H1 (cell line): ENCODE measurements at regions not wholly inside any gene's neighbourhood (a gene's known extent, or its start where the extent isn't known, plus 50 kb on each side); places are given as distances from the start of the nearest gene placed in this dataset.

Source experiments
- CTCF ChIA-PET: fragments of 300-600 bp; sonication (Branson Sonifier 250); formaldehyde crosslinking; loops from one replicate; lab custom pipeline; 2021; ENCODE audit not compliant: partially characterized antibody; lab: Charles Lee
- POLR2A ChIA-PET: fragments of 300-600 bp; sonication (Branson Sonifier 250); formaldehyde crosslinking; loops from one replicate; lab custom pipeline; 2021; ENCODE audit warnings: inconsistent platforms; ENCODE audit not compliant: partially characterized antibody; lab: Charles Lee
- DNase-seq, 2 experiments: peaks; one replicate each; pipeline versions ENCODE4 v3.0.0 to v3.0.0-alpha.2; 2010 to 2022; ENCODE audit warnings: low spot score in 2 of 2, low read depth in 1 of 2, mixed read lengths in 1 of 2
- FAIRE-seq: peaks from 2 replicates; lab custom pipeline; 2011; peaks lifted over from hg19 to GRCh38; lab: Jason Lieb, UNC
- H2AFZ ChIP-seq: 2 replicates; pipeline ENCODE4 v1.8.1; 2012; ENCODE audit warnings: low read length, inconsistent platforms
- H2AK5ac ChIP-seq: 2 replicates; pipeline ENCODE4 v1.6.1; 2013; ENCODE audit warnings: low read depth, low read length
- H2BK120ac ChIP-seq: replicated peaks from 2 replicates; pipeline ENCODE3; 2013; ENCODE audit warnings: low read depth, low read length, inconsistent platforms
- H2BK12ac ChIP-seq: 2 replicates; pipeline ENCODE4 v1.6.1; 2013; ENCODE audit warnings: low read depth, low read length
- H2BK15ac ChIP-seq: 2 replicates; pipeline ENCODE4 v1.6.1; 2013; ENCODE audit warnings: low read length
- H2BK20ac ChIP-seq: 2 replicates; pipeline ENCODE4 v1.6.1; 2013; ENCODE audit warnings: low read length
- H2BK5ac ChIP-seq: 2 replicates; pipeline ENCODE4 v1.6.1; 2013; ENCODE audit warnings: low read depth, low read length
- H3K14ac ChIP-seq: 2 replicates; pipeline ENCODE4 v1.6.1; 2013; ENCODE audit warnings: inconsistent platforms; ENCODE audit not compliant: insufficient read length
- H3K18ac ChIP-seq: 2 replicates; pipeline ENCODE4 v1.6.1; 2013; ENCODE audit warnings: low read length; ENCODE audit errors: extremely low read depth
- H3K23ac ChIP-seq: 2 replicates; pipeline ENCODE4 v1.6.1; 2013; ENCODE audit warnings: inconsistent platforms; ENCODE audit not compliant: insufficient read length
- H3K23me2 ChIP-seq: 2 replicates; pipeline ENCODE4 v1.6.1; 2013; ENCODE audit warnings: low read depth, low read length
- H3K27ac ChIP-seq: 2 replicates; pipeline ENCODE4 v1.6.1; 2011; ENCODE audit warnings: low read depth, low read length, inconsistent platforms
- H3K27me3 ChIP-seq, 4 experiments: replicated peaks in 1 of 4; 1 replicate in 1 of 4; 2 replicates in 3 of 4; pipeline versions ENCODE4 v1.6.1 to v1.8.1; 2011 to 2013; ENCODE audit warnings: low read length in 3 of 4, mild to moderate bottlenecking in 3 of 4, inconsistent platforms in 2 of 4, mixed read lengths in 2 of 4, moderate library complexity in 1 of 4; ENCODE audit not compliant: control insufficient read depth in 3 of 4, insufficient read depth in 3 of 4; ENCODE audit errors: extremely low read depth in 1 of 4
- H3K36me3 ChIP-seq, 4 experiments: 2 replicates each; pipeline versions ENCODE4 v1.6.1 to v1.8.1; 2011 to 2013; ENCODE audit warnings: mild to moderate bottlenecking in 4 of 4, low read length in 3 of 4, moderate library complexity in 2 of 4, control low read depth in 1 of 4, inconsistent platforms in 1 of 4; ENCODE audit not compliant: insufficient read depth in 4 of 4, control insufficient read depth in 2 of 4
- H3K4ac ChIP-seq: replicated peaks from 2 replicates; pipeline ENCODE3; 2013; ENCODE audit warnings: low read length, low read depth, mixed read lengths, inconsistent platforms; ENCODE audit not compliant: insufficient read length
- H3K4me1 ChIP-seq, 4 experiments: replicated peaks in 1 of 4; 1 replicate in 1 of 4; 2 replicates in 3 of 4; pipeline versions ENCODE4 v1.6.1 to v1.8.1; 2011 to 2013; ENCODE audit warnings: low read length in 3 of 4, inconsistent platforms in 2 of 4, mixed read lengths in 1 of 4; ENCODE audit not compliant: insufficient read depth in 4 of 4, control insufficient read depth in 3 of 4
- H3K4me2 ChIP-seq, 2 experiments: 2 replicates each; pipeline versions ENCODE4 v1.6.1 to v1.8.1; 2011 to 2013; ENCODE audit warnings: low read depth in 2 of 2, low read length in 2 of 2, control low read depth in 1 of 2, inconsistent platforms in 1 of 2, mild to moderate bottlenecking in 1 of 2; ENCODE audit not compliant: insufficient read depth in 1 of 2
- H3K4me3 ChIP-seq, 4 experiments: fragments of 200-600, 300-600 bp in 1 of 4; sonication (generic), shearing (Covaris generic), sonication (Bioruptor Twin) in 1 of 4; 2 replicates each; pipeline versions ENCODE4 v1.5.1 to v1.8.1; 2011 to 2016; ENCODE audit warnings: low read length in 4 of 4, low read depth in 3 of 4, control low read depth in 2 of 4, inconsistent platforms in 2 of 4, mild to moderate bottlenecking in 2 of 4, mixed read lengths in 1 of 4, moderate library complexity in 1 of 4; ENCODE audit not compliant: insufficient read depth in 2 of 4; ENCODE audit errors: extremely low read depth in 1 of 4
- H3K56ac ChIP-seq: replicated peaks from 2 replicates; pipeline ENCODE3; 2013; ENCODE audit warnings: low read depth, mild to moderate bottlenecking, mixed read lengths, low read length, inconsistent platforms; ENCODE audit not compliant: insufficient read length
- H3K79me1 ChIP-seq: 2 replicates; pipeline ENCODE4 v1.6.1; 2013; ENCODE audit warnings: low read depth, low read length, control low read depth
- H3K79me2 ChIP-seq, 2 experiments: 2 replicates each; pipeline versions ENCODE4 v1.6.1 to v1.8.1; 2012 to 2013; ENCODE audit warnings: low read length in 2 of 2, mild to moderate bottlenecking in 2 of 2, inconsistent platforms in 1 of 2; ENCODE audit not compliant: insufficient read depth in 2 of 2, control insufficient read depth in 1 of 2
- H3K9ac ChIP-seq, 4 experiments: replicated peaks in 1 of 4; 1 replicate in 1 of 4; 2 replicates in 3 of 4; pipeline versions ENCODE4 v1.6.1 to v1.8.1; 2011 to 2013; ENCODE audit warnings: low read depth in 3 of 4, low read length in 3 of 4, control low read depth in 2 of 4, mild to moderate bottlenecking in 2 of 4, moderate library complexity in 2 of 4, inconsistent platforms in 1 of 4; ENCODE audit errors: extremely low read depth in 1 of 4
- H3K9me3 ChIP-seq, 2 experiments: 2 replicates each; pipeline versions ENCODE4 v1.6.1 to v1.8.1; 2012 to 2013; ENCODE audit warnings: mild to moderate bottlenecking in 2 of 2, moderate library complexity in 2 of 2, control low read depth in 1 of 2, inconsistent platforms in 1 of 2, low read depth in 1 of 2, low read length in 1 of 2, mixed read lengths in 1 of 2; ENCODE audit not compliant: insufficient read depth in 2 of 2
- H4K20me1 ChIP-seq, 2 experiments: replicated peaks in 1 of 2; 2 replicates each; pipeline versions ENCODE3 to v1.8.1; 2011 to 2013; ENCODE audit warnings: inconsistent platforms in 2 of 2, low read length in 2 of 2, mild to moderate bottlenecking in 1 of 2; ENCODE audit not compliant: insufficient read depth in 2 of 2, control insufficient read depth in 1 of 2
- H4K5ac ChIP-seq: 2 replicates; pipeline ENCODE4 v1.6.1; 2013; ENCODE audit warnings: low read length, low read depth, mixed read lengths, inconsistent platforms; ENCODE audit not compliant: insufficient read length
- H4K8ac ChIP-seq: 2 replicates; pipeline ENCODE4 v1.8.0; 2013; ENCODE audit warnings: mild to moderate bottlenecking, moderate library complexity, low read length, inconsistent platforms; ENCODE audit not compliant: insufficient read depth; ENCODE audit errors: extremely low read depth
- H4K91ac ChIP-seq: replicated peaks from 2 replicates; pipeline ENCODE3; 2013; ENCODE audit warnings: low read length, mixed read lengths, inconsistent platforms; ENCODE audit not compliant: insufficient read length
- CHD1 ChIP-seq: IDR thresholded peaks from 2 replicates; pipeline ENCODE4 v1.6.1; 2012; ENCODE audit warnings: low read depth, low read length, improper control_type of control experiment
- MAFK ChIP-seq: IDR thresholded peaks from 2 replicates; pipeline ENCODE4 v1.6.1; 2012; ENCODE audit warnings: low read depth, mild to moderate bottlenecking, improper control_type of control experiment, low read length
- PHF8 ChIP-seq: fragments of 200-600 bp; sonication (generic); conservative IDR thresholded peaks from 2 replicates; pipeline ENCODE4 v1.7.1; 2012; ENCODE audit warnings: low read depth, mild to moderate bottlenecking, inconsistent platforms, low read length, moderate library complexity
- POU5F1 ChIP-seq: IDR thresholded peaks from 2 replicates; pipeline ENCODE4 v1.6.1; 2011; ENCODE audit warnings: low read depth, mild to moderate bottlenecking, low read length, moderate library complexity
- WGBS, 2 experiments: shearing (Covaris generic) in 1 of 2; methylation state at CpG; one replicate each; pipeline versions ENCODE4 v1.1.6 to v1.1.7; 2013 to 2015; ENCODE audit warnings: low lambda C conversion rate in 2 of 2, mixed read lengths in 2 of 2, inconsistent platforms in 1 of 2, low coverage in 1 of 2, missing lambda C conversion rate in 1 of 2; ENCODE audit not compliant: insufficient replicate concordance in 2 of 2, insufficient coverage in 1 of 2, insufficient read length in 1 of 2; ENCODE audit errors: extremely low coverage in 1 of 2, missing lambda C conversion rate in 1 of 2; 5-methylcytosine and 5-hydroxymethylcytosine counted together

- DNase-seq = no peak
- no peak overlapping the region for H2BK15ac ChIP-seq
- no peaks in the 10 kb centered on the region for H3K36me3 ChIP-seq
- no peak overlapping the region for H3K4ac ChIP-seq
- H2AK5ac ChIP-seq = no peak overlapping the region
- no peaks in the 10 kb centered on the region for H3K79me1 ChIP-seq
- no peak overlapping the region for H3K27ac ChIP-seq
- TF ChIP-seq POU5F1 = no peak
- no peak for TF ChIP-seq CHD1
- TF ChIP-seq MAFK = no peak
- TF ChIP-seq PHF8 = no peak
- TF ChIP-seq, all 59 proteins: peak for 0
- WGBS, 2 experiments = 95% methylated on average over 3 of the region's 3 CpGs; no CpG with 5 or more reads in 1 of the 2 experiments
- H4K91ac ChIP-seq = no peak overlapping the region
- no peaks in the 10 kb centered on the region for H3K4me1 ChIP-seq
- no peaks in the 10 kb centered on the region for H4K20me1 ChIP-seq
- H2BK120ac ChIP-seq = no peak overlapping the region
- H3K18ac ChIP-seq = no peak overlapping the region
- H3K4me3 ChIP-seq = no peak overlapping the region
- no peak overlapping the region for H3K56ac ChIP-seq
- no peak overlapping the region for H3K14ac ChIP-seq
- H3K9me3 ChIP-seq = no peaks in the 10 kb centered on the region
- no peak overlapping the region for H3K23ac ChIP-seq
- H3K79me2 ChIP-seq = no peaks in the 10 kb centered on the region
- no peak overlapping the region for H4K8ac ChIP-seq
- CTCF ChIA-PET = interaction anchor here (1.4 to 2.0 kb wide), 3 partner anchors 11 to 251 kb away, joined by 4 to 8 read pairs (median 4); no protein-coding TSS in a partner anchor
- no peak overlapping the region for H3K4me2 ChIP-seq
- no peak overlapping the region for H2BK5ac ChIP-seq
- H4K5ac ChIP-seq = no peak overlapping the region
- H2AFZ ChIP-seq = no peak overlapping the region
- no peak overlapping the region for H2BK12ac ChIP-seq
- H3K9ac ChIP-seq = no peak overlapping the region
- H3K23me2 ChIP-seq = no peaks in the 10 kb centered on the region
- no peak overlapping the region for H2BK20ac ChIP-seq
- H3K27me3 ChIP-seq = no peaks in the 10 kb centered on the region
- FAIRE-seq = no peak
- POLR2A ChIA-PET = no interaction called here
Observed at GRCh38 chr7:10637991-10638390, 335.7 kb upstream of the PHF14 start.
